ENCODE measurements at regions not wholly inside any gene's neighbourhood (a gene's known extent, or its start where the extent isn't known, plus 50 kb on each side); places are given as distances from the start of the nearest gene placed in this dataset.
"Not testable (repeated sequence)": the region's sequence is repeated elsewhere in the genome, so short reads cannot be mapped to it uniquely, and the experiment has no call there.

- no peak overlapping the region for H3K4me3 Mint-ChIP-seq
- no peak for DNase-seq
- H3K27ac Mint-ChIP-seq, result no peak overlapping the region
- ATAC-seq, result no peak
- peaks cover 5% of the 10 kb centered on the region for H3K36me3 Mint-ChIP-seq
- H3K4me1 Mint-ChIP-seq, result no peaks in the 10 kb centered on the region
- peaks cover 16% of the 10 kb centered on the region for H3K9me3 Mint-ChIP-seq (ENCODE audit: low read depth)
- CTCF ChIA-PET, result no interaction called here
- no peaks in the 10 kb centered on the region for H3K27me3 Mint-ChIP-seq
Measured at GRCh38 chrX:43450355-43450754, 205.7 kb upstream of the MAOA start.

- H3K4me3 Mint-ChIP-seq, H3K27me3 Mint-ChIP-seq, H3K27ac Mint-ChIP-seq, H3K36me3 Mint-ChIP-seq, H3K4me1 Mint-ChIP-seq, CTCF ChIA-PET, DNase-seq, ATAC-seq: not testable (repeated sequence)
- H3K9me3 Mint-ChIP-seq (ENCODE audit: low read depth), result peaks cover 14% of the 10 kb centered on the region
Measured at GRCh38 chrX:43451976-43452686, 204.0 kb upstream of the MAOA start.

GRCh38 chrX:43456063-43456462 is 200.0 kb upstream of the MAOA start:
- Mint-ChIP-seq H3K27me3 (no peaks in the 10 kb centered on the region), H3K4me1 (no peaks in the 10 kb centered on the region), H3K4me3 (no peak overlapping the region), H3K27ac (no peak overlapping the region), H3K9me3 (ENCODE audit: low read depth) (peaks cover 8% of the 10 kb centered on the region), H3K36me3 (peaks cover 2% of the 10 kb centered on the region)
- DNase-seq (no peak), ATAC-seq (no peak)
- CTCF ChIA-PET, result no interaction called here

- H3K27me3 Mint-ChIP-seq, result no peaks in the 10 kb centered on the region
- peaks cover 6% of the 10 kb centered on the region for H3K9me3 Mint-ChIP-seq (ENCODE audit: low read depth)
- no peaks in the 10 kb centered on the region for H3K4me1 Mint-ChIP-seq
- CTCF ChIA-PET, result no interaction called here
- peaks cover 2% of the 10 kb centered on the region for H3K36me3 Mint-ChIP-seq
- H3K4me3 Mint-ChIP-seq, result no peak overlapping the region
- DNase-seq (no peak), ATAC-seq (no peak)
- no peak overlapping the region for H3K27ac Mint-ChIP-seq
Measured at GRCh38 chrX:43456906-43457305, 199.2 kb upstream of the MAOA start.

- H3K27me3 Mint-ChIP-seq, result no peaks in the 10 kb centered on the region
- peaks cover 3% of the 10 kb centered on the region for H3K4me1 Mint-ChIP-seq
- H3K9me3 Mint-ChIP-seq (ENCODE audit: low read depth), result peaks cover 3% of the 10 kb centered on the region
- CTCF ChIA-PET, result no interaction called here
- no peak overlapping the region for H3K4me3 Mint-ChIP-seq
- peaks cover 3% of the 10 kb centered on the region for H3K36me3 Mint-ChIP-seq
- no peak overlapping the region for H3K27ac Mint-ChIP-seq
- no peak for ATAC-seq
- no peak for DNase-seq
Measured at GRCh38 chrX:43467608-43468234, 188.4 kb upstream of the MAOA start.

- H3K4me3 Mint-ChIP-seq, result no peak overlapping the region
- peaks cover 3% of the 10 kb centered on the region for H3K36me3 Mint-ChIP-seq
- DNase-seq (no peak), ATAC-seq (no peak)
- peaks cover 3% of the 10 kb centered on the region for H3K9me3 Mint-ChIP-seq (ENCODE audit: low read depth)
- CTCF ChIA-PET, result no interaction called here
- no peaks in the 10 kb centered on the region for H3K27me3 Mint-ChIP-seq
- H3K27ac Mint-ChIP-seq, result no peak overlapping the region
- peaks cover 3% of the 10 kb centered on the region for H3K4me1 Mint-ChIP-seq
Measured at GRCh38 chrX:43469391-43470054, 186.6 kb upstream of the MAOA start.

- H3K4me1 Mint-ChIP-seq, result peaks cover 3% of the 10 kb centered on the region
- ATAC-seq (no peak), DNase-seq (no peak)
- H3K27ac Mint-ChIP-seq, result no peak overlapping the region
- no peak overlapping the region for H3K4me3 Mint-ChIP-seq
- CTCF ChIA-PET, result no interaction called here
- peaks cover 3% of the 10 kb centered on the region for H3K9me3 Mint-ChIP-seq (ENCODE audit: low read depth)
- no peaks in the 10 kb centered on the region for H3K27me3 Mint-ChIP-seq
- H3K36me3 Mint-ChIP-seq, result peaks cover 3% of the 10 kb centered on the region
Measured at GRCh38 chrX:43474321-43474720, 181.8 kb upstream of the MAOA start.

GRCh38 chrX:43479070-43479469 is 177.0 kb upstream of the MAOA start:
- Mint-ChIP-seq H3K27ac (no peak overlapping the region), H3K4me3 (no peak overlapping the region), H3K27me3 (no peaks in the 10 kb centered on the region), H3K36me3 (no peaks in the 10 kb centered on the region), H3K4me1 (no peaks in the 10 kb centered on the region), H3K9me3 (ENCODE audit: low read depth) (no peaks in the 10 kb centered on the region)
- CTCF ChIA-PET, result no interaction called here
- ATAC-seq (no peak), DNase-seq (no peak)

GRCh38 chrX:43479850-43480249 is 176.2 kb upstream of the MAOA start:
- DNase-seq, result no peak
- H3K36me3 Mint-ChIP-seq, result no peaks in the 10 kb centered on the region
- H3K4me1 Mint-ChIP-seq, result no peaks in the 10 kb centered on the region
- H3K27ac Mint-ChIP-seq, result no peak overlapping the region
- no peak overlapping the region for H3K4me3 Mint-ChIP-seq
- H3K27me3 Mint-ChIP-seq, result no peaks in the 10 kb centered on the region
- CTCF ChIA-PET, result no interaction called here
- H3K9me3 Mint-ChIP-seq (ENCODE audit: low read depth), result no peaks in the 10 kb centered on the region
- no peak for ATAC-seq

- Mint-ChIP-seq H3K9me3 (ENCODE audit: low read depth) (no peaks in the 10 kb centered on the region), H3K27ac (no peak overlapping the region), H3K4me3 (no peak overlapping the region), H3K27me3 (no peaks in the 10 kb centered on the region), H3K36me3 (no peaks in the 10 kb centered on the region), H3K4me1 (no peaks in the 10 kb centered on the region)
- DNase-seq (no peak), ATAC-seq (no peak)
- CTCF ChIA-PET, result no interaction called here
Measured at GRCh38 chrX:43481576-43481975, 174.5 kb upstream of the MAOA start.

- H3K36me3 Mint-ChIP-seq, result no peaks in the 10 kb centered on the region
- CTCF ChIA-PET, result no interaction called here
- H3K4me3 Mint-ChIP-seq, result no peak overlapping the region
- DNase-seq (no peak), ATAC-seq (no peak)
- H3K27me3 Mint-ChIP-seq, result no peaks in the 10 kb centered on the region
- no peak overlapping the region for H3K27ac Mint-ChIP-seq
- no peaks in the 10 kb centered on the region for H3K4me1 Mint-ChIP-seq
- H3K9me3 Mint-ChIP-seq (ENCODE audit: low read depth), result no peaks in the 10 kb centered on the region
Measured at GRCh38 chrX:43493756-43494155, 162.3 kb upstream of the MAOA start.

GRCh38 chrX:43500246-43500645 is 155.9 kb upstream of the MAOA start:
- CTCF ChIA-PET, result no interaction called here
- no peaks in the 10 kb centered on the region for H3K9me3 Mint-ChIP-seq (ENCODE audit: low read depth)
- DNase-seq, result no peak
- no peak for ATAC-seq
- H3K27ac Mint-ChIP-seq, result no peak overlapping the region
- H3K4me3 Mint-ChIP-seq, result no peak overlapping the region
- H3K27me3 Mint-ChIP-seq, result no peaks in the 10 kb centered on the region
- H3K4me1 Mint-ChIP-seq, result peaks cover 4% of the 10 kb centered on the region
- no peaks in the 10 kb centered on the region for H3K36me3 Mint-ChIP-seq

- Mint-ChIP-seq H3K27ac (no peak overlapping the region), H3K4me3 (no peak overlapping the region), H3K4me1 (peaks cover 4% of the 10 kb centered on the region), H3K27me3 (no peaks in the 10 kb centered on the region), H3K36me3 (no peaks in the 10 kb centered on the region), H3K9me3 (ENCODE audit: low read depth) (no peaks in the 10 kb centered on the region)
- no peak for DNase-seq
- ATAC-seq, result no peak
- CTCF ChIA-PET, result no interaction called here
Measured at GRCh38 chrX:43500996-43501694, 155.0 kb upstream of the MAOA start.

GRCh38 chrX:43504394-43504793 is 151.7 kb upstream of the MAOA start:
- ATAC-seq (no peak), DNase-seq (no peak)
- Mint-ChIP-seq H3K36me3 (no peaks in the 10 kb centered on the region), H3K4me3 (no peak overlapping the region), H3K27me3 (no peaks in the 10 kb centered on the region), H3K9me3 (ENCODE audit: low read depth) (no peaks in the 10 kb centered on the region), H3K4me1 (peaks cover 4% of the 10 kb centered on the region), H3K27ac (no peak overlapping the region)
- CTCF ChIA-PET, result no interaction called here
